Panc1 (cell line): ENCODE measurements at regions not wholly inside any gene's neighbourhood (a gene's known extent, or its start where the extent isn't known, plus 50 kb on each side); places are given as distances from the start of the nearest gene placed in this dataset.

Experiments used
- ATAC-seq: fragments of 200-7000 bp; cut with Tn5 transposase; 2 replicates; pipeline ENCODE4 v1.9.1; 2020; ENCODE audit warnings: mild to moderate bottlenecking, moderate library complexity
- BruUV-seq: library from RNA; stranded (reverse); fragments of 400-500 nt; replicated peaks from 2 replicates; lab custom pipeline; 2021; lab: Mats Ljungman, UMichigan
- CTCF ChIA-PET: fragments of 300-600 bp; sonication (Branson Sonifier 250); formaldehyde crosslinking; loops from one replicate; lab custom pipeline; 2022; ENCODE audit warnings: antibody characterized with exemption; lab: Charles Lee
- POLR2A ChIA-PET: fragments of 300-600 bp; sonication (Branson Sonifier 250); formaldehyde crosslinking; loops from one replicate; lab custom pipeline; 2022; ENCODE audit warnings: antibody characterized with exemption; lab: Charles Lee
- DNase-seq: peaks from one replicate; pipeline ENCODE4 v3.0.0-alpha.2; 2010; ENCODE audit warnings: low read depth, low spot score
- H3K27ac ChIP-seq: 2 replicates; pipeline ENCODE4 v1.5.1; 2011; ENCODE audit warnings: mild to moderate bottlenecking, low read length, inconsistent platforms
- H3K27me3 ChIP-seq: fragments of 200-500 bp; sonication (Bioruptor generic); 2 replicates; pipeline ENCODE4 v1.6.0; 2014; ENCODE audit warnings: low read length, inconsistent platforms; ENCODE audit not compliant: control insufficient read depth, insufficient read depth
- H3K36me3 ChIP-seq: fragments of 200-500 bp; sonication (Bioruptor generic); 2 replicates; pipeline ENCODE4 v1.5.1; 2014; ENCODE audit warnings: inconsistent platforms, mild to moderate bottlenecking, low read length, moderate library complexity; ENCODE audit not compliant: control insufficient read depth, insufficient read depth
- H3K4me1 ChIP-seq: 2 replicates; pipeline ENCODE4 v1.5.1; 2011; ENCODE audit warnings: inconsistent platforms, mild to moderate bottlenecking, low read length, moderate library complexity; ENCODE audit not compliant: control insufficient read depth, insufficient read depth
- H3K4me3 ChIP-seq, 2 experiments: 2 replicates each; pipeline ENCODE4 v1.5.1; 2011 to 2012; ENCODE audit warnings: low read depth in 2 of 2, low read length in 2 of 2, mild to moderate bottlenecking in 2 of 2, inconsistent platforms in 1 of 2, moderate library complexity in 1 of 2
- H3K9me3 ChIP-seq: fragments of 200-500 bp; sonication (Bioruptor generic); 2 replicates; pipeline ENCODE4 v1.5.1; 2014; ENCODE audit warnings: low read depth, mild to moderate bottlenecking, inconsistent platforms, low read length, moderate library complexity; ENCODE audit not compliant: control insufficient read depth, insufficient read depth
- POLR2AphosphoS5 ChIP-seq: IDR thresholded peaks from 2 replicates; pipeline ENCODE4 v1.6.1; 2012; ENCODE audit warnings: mild to moderate bottlenecking, low read depth, low read length, moderate library complexity
- SIN3A ChIP-seq: IDR thresholded peaks from 2 replicates; pipeline ENCODE4 v1.6.1; 2012; ENCODE audit warnings: low read depth, mild to moderate bottlenecking, low read length, moderate library complexity, borderline replicate concordance; ENCODE audit not compliant: insufficient read depth
- TCF7L2 ChIP-seq: IDR thresholded peaks from 2 replicates; pipeline ENCODE4 v1.6.1; 2011; ENCODE audit warnings: mild to moderate bottlenecking, low read depth, low read length, inconsistent platforms
- in situ Hi-C: cut with HindIII; loops from 2 replicates; pipeline ENCODE4 v1.10.0; 2016; ENCODE audit warnings: low sequenced_read_pairs, low pct_unique_long_range_greater_than_20kb
- intact Hi-C: fragments of 100-400 bp; cut with micrococcal nuclease; formaldehyde crosslinking; loops from one replicate; pipeline ENCODE4 v1.10.0; 2022; ENCODE audit not compliant: unreplicated experiment
- TF ChIP-seq, protein P1 (sequence below): fragments of 450-650 bp; IDR thresholded peaks from 2 replicates; pipeline ENCODE4 v1.5.1; 2017; ENCODE audit warnings: mild to moderate bottlenecking
- TF ChIP-seq, protein P2 (sequence below), 2 experiments: IDR thresholded peaks; 2 replicates each; pipeline ENCODE4 v1.6.1; 2011 to 2012; ENCODE audit warnings: low read depth in 2 of 2, control low read depth in 1 of 2, low read length in 1 of 2, mild to moderate bottlenecking in 1 of 2, moderate library complexity in 1 of 2; ENCODE audit not compliant: insufficient read depth in 1 of 2

- no peaks in the 10 kb centered on the region for H3K4me1 ChIP-seq
- POLR2A ChIA-PET = no interaction called here
- TF ChIP-seq TCF7L2 = no peak
- no peaks in the 10 kb centered on the region for H3K27me3 ChIP-seq
- intact Hi-C loops (no loop called here), in situ Hi-C loops (no loop called here)
- H3K36me3 ChIP-seq = no peaks in the 10 kb centered on the region
- DNase-seq = no peak
- no peak for ATAC-seq
- no peak overlapping the region for H3K4me3 ChIP-seq
- no peak overlapping the region for H3K27ac ChIP-seq
- CTCF ChIA-PET = no interaction called here
- H3K9me3 ChIP-seq = no peaks in the 10 kb centered on the region
- BruUV-seq = no TSS peak
These were observed 132.2 kb downstream of the DHX35 start for GRCh38 chr20:39094391-39094790.

DNA sequence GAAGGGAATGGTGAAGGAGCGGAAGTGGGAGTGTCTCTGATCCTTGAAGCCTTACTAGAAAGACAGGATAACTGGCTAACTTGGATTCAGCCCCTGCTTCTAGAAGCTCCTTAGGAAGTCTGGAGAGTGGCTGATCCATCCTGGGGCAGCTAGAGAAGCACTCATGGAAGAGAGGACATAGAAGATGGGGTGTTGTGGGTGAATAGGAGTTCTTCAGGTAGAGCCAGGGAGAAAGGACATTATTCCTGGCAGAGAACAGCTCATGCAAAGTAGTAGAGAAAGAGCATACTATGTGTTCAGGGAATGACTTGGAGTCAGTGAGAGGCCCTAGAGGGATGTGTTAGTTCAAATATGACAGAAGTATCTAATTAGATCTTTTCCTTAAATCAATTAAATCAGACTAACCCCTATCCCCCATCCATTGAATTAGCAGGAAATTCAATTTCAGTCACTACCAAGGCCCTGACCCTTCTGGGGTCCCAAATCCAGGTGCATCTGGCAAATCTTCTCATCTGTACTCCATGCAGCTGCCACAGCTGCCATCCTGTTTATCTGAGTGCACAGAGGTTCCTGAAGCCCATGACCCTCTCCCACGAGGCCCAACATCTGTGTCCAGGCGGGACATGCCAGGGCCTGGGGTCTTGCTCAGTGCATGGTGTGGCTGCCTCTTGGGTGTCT lies 130.7 kb downstream of the DHX35 start:
- Histone ChIP-seq H3K4me1 (no peaks in the 10 kb centered on the region), H3K4me3 (no peak overlapping the region), H3K36me3 (no peaks in the 10 kb centered on the region), H3K27ac (no peak overlapping the region), H3K9me3 (no peaks in the 10 kb centered on the region), H3K27me3 (no peaks in the 10 kb centered on the region)
- in situ Hi-C loops = no loop called here
- intact Hi-C loops = no loop called here
- no peak for DNase-seq
- no TSS peak for BruUV-seq
- ChIA-PET CTCF (no interaction called here), POLR2A (no interaction called here)
- TF ChIP-seq TCF7L2 (no peak), POLR2AphosphoS5 (no peak), SIN3A (no peak)
- TF ChIP-seq, protein P1, sequence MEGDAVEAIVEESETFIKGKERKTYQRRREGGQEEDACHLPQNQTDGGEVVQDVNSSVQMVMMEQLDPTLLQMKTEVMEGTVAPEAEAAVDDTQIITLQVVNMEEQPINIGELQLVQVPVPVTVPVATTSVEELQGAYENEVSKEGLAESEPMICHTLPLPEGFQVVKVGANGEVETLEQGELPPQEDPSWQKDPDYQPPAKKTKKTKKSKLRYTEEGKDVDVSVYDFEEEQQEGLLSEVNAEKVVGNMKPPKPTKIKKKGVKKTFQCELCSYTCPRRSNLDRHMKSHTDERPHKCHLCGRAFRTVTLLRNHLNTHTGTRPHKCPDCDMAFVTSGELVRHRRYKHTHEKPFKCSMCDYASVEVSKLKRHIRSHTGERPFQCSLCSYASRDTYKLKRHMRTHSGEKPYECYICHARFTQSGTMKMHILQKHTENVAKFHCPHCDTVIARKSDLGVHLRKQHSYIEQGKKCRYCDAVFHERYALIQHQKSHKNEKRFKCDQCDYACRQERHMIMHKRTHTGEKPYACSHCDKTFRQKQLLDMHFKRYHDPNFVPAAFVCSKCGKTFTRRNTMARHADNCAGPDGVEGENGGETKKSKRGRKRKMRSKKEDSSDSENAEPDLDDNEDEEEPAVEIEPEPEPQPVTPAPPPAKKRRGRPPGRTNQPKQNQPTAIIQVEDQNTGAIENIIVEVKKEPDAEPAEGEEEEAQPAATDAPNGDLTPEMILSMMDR = no peak
- TF ChIP-seq, protein P2, sequence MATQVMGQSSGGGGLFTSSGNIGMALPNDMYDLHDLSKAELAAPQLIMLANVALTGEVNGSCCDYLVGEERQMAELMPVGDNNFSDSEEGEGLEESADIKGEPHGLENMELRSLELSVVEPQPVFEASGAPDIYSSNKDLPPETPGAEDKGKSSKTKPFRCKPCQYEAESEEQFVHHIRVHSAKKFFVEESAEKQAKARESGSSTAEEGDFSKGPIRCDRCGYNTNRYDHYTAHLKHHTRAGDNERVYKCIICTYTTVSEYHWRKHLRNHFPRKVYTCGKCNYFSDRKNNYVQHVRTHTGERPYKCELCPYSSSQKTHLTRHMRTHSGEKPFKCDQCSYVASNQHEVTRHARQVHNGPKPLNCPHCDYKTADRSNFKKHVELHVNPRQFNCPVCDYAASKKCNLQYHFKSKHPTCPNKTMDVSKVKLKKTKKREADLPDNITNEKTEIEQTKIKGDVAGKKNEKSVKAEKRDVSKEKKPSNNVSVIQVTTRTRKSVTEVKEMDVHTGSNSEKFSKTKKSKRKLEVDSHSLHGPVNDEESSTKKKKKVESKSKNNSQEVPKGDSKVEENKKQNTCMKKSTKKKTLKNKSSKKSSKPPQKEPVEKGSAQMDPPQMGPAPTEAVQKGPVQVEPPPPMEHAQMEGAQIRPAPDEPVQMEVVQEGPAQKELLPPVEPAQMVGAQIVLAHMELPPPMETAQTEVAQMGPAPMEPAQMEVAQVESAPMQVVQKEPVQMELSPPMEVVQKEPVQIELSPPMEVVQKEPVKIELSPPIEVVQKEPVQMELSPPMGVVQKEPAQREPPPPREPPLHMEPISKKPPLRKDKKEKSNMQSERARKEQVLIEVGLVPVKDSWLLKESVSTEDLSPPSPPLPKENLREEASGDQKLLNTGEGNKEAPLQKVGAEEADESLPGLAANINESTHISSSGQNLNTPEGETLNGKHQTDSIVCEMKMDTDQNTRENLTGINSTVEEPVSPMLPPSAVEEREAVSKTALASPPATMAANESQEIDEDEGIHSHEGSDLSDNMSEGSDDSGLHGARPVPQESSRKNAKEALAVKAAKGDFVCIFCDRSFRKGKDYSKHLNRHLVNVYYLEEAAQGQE (IDR thresholded peaks at IDR 0.05; ENCODE audit: insufficient read depth in 1 of 2, low read depth in 2 of 2, low read length in 1 of 2) = no peak
- no peak for ATAC-seq

- intact Hi-C loops = no loop called here
- ATAC-seq (no peak), DNase-seq (no peak)
- no peak overlapping the region for H3K4me3 ChIP-seq
- TF ChIP-seq POLR2AphosphoS5 (no peak), SIN3A (no peak), TCF7L2 (no peak)
- TF ChIP-seq, protein P1 = no peak
- TF ChIP-seq, protein P2 (IDR thresholded peaks at IDR 0.05; ENCODE audit: insufficient read depth in 1 of 2, low read depth in 2 of 2, low read length in 1 of 2) = no peak
- H3K27me3 ChIP-seq = no peaks in the 10 kb centered on the region
- no peak overlapping the region for H3K27ac ChIP-seq
- H3K36me3 ChIP-seq = no peaks in the 10 kb centered on the region
- in situ Hi-C loops = no loop called here
- H3K4me1 ChIP-seq = no peaks in the 10 kb centered on the region
- H3K9me3 ChIP-seq = no peaks in the 10 kb centered on the region
- POLR2A ChIA-PET = no interaction called here
- CTCF ChIA-PET = no interaction called here
- BruUV-seq = no TSS peak
These were observed 128.8 kb downstream of the DHX35 start for GRCh38 chr20:39090906-39091305.
